ENCODE measurements at regions not wholly inside any gene's neighbourhood (a gene's known extent, or its start where the extent isn't known, plus 50 kb on each side); places are given as distances from the start of the nearest gene placed in this dataset.

GRCh38 chr1:195790514-195791168, 817.6 kb downstream of the KCNT2 start:
- no peak overlapping the region for H3K4me3 ChIP-seq
- ATAC-seq = no peak
- no peaks in the 10 kb centered on the region for H3K9me1 ChIP-seq (ENCODE audit: control insufficient read depth, insufficient read depth, low read length)
- H3K27ac ChIP-seq (ENCODE audit: extremely low read depth, low read depth, low read length) = no peak overlapping the region
- no peak overlapping the region for H3K9ac ChIP-seq (ENCODE audit: insufficient read depth in 1 of 2, low read depth in 2 of 2, low read length in 2 of 2)
- H3K4me2 ChIP-seq (ENCODE audit: insufficient read depth, low read length) = no peak overlapping the region
- TF ChIP-seq ZNF76 (CRISPR knock-in tag; IDR thresholded peaks at IDR 0.05; ENCODE audit: borderline replicate concordance) = no peak
- H2AFZ ChIP-seq (ENCODE audit: low read depth, low read length) = no peak overlapping the region
- no peaks in the 10 kb centered on the region for H4K20me1 ChIP-seq (replicated peaks; ENCODE audit: control insufficient read depth, insufficient read depth, low read length)
- CTCF ChIA-PET (ENCODE audit: low intra/inter-chr PET ratio) = no interaction called here
- no TSS peak for BruUV-seq (replicated peaks)
- no peak for DNase-seq (ENCODE audit: extremely low read depth in 1 of 4, low spot score in 3 of 4)
- no peaks in the 10 kb centered on the region for H3K36me3 ChIP-seq (ENCODE audit: control insufficient read depth, insufficient read depth, low read length)
- peaks cover 0 to 5% of the 10 kb centered on the region in 2 experiments; a peak in 1 of 5 replicates for H3K4me1 ChIP-seq (replicated peaks in 1 of 2; ENCODE audit: control insufficient read depth in 2 of 2, insufficient read depth in 2 of 2, low read length in 2 of 2)
- H3K79me2 ChIP-seq (ENCODE audit: control insufficient read depth, insufficient read depth, low read length) = no peaks in the 10 kb centered on the region
- POLR2A ChIA-PET = interaction anchor here (0.8 kb wide), 1 partner anchor 11 kb away, joined by 3 read pairs; no protein-coding TSS in a partner anchor
- H3K27me3 ChIP-seq (ENCODE audit: control insufficient read depth in 2 of 2, insufficient read depth in 2 of 2, low read length in 2 of 2) = no peaks in the 10 kb centered on the region
- 16% methylated on average over 8 of the region's 8 CpGs for WGBS (ENCODE audit: insufficient coverage, low coverage, missing lambda C conversion rate)
- in situ Hi-C loops (cut with MboI) = no loop called here
- intact Hi-C loops (cut with micrococcal nuclease) = no loop called here
- no peak for FAIRE-seq
- no peaks in the 10 kb centered on the region; the same call in 1 of the 2 replicates for H3K9me3 ChIP-seq (replicated peaks; ENCODE audit: control insufficient read depth, insufficient read depth, low read depth, low read length)

GRCh38 chr1:195789321-195789720, 818.9 kb downstream of the KCNT2 start:
- no peak overlapping the region for H3K27ac ChIP-seq (ENCODE audit: extremely low read depth, low read depth, low read length)
- H3K4me2 ChIP-seq (ENCODE audit: insufficient read depth, low read length) = no peak overlapping the region
- WGBS (ENCODE audit: insufficient coverage, low coverage, missing lambda C conversion rate) = 12% methylated on average over 2 of the region's 2 CpGs
- H3K27me3 ChIP-seq (ENCODE audit: control insufficient read depth in 2 of 2, insufficient read depth in 2 of 2, low read length in 2 of 2) = no peaks in the 10 kb centered on the region
- intact Hi-C loops (cut with micrococcal nuclease) (no loop called here), in situ Hi-C loops (cut with MboI) (no loop called here)
- no peak overlapping the region for H2AFZ ChIP-seq (ENCODE audit: low read depth, low read length)
- no peaks in the 10 kb centered on the region for H3K36me3 ChIP-seq (ENCODE audit: control insufficient read depth, insufficient read depth, low read length)
- TF ChIP-seq CHAMP1 (IDR thresholded peaks at IDR 0.05) (no peak), MBD1 (CRISPR knock-in tag; IDR thresholded peaks at IDR 0.05) (no peak), KLF16 (IDR thresholded peaks at IDR 0.05) (no peak), RNF219 (CRISPR knock-in tag; IDR thresholded peaks at IDR 0.05) (no peak), ZNF79 (CRISPR knock-in tag; IDR thresholded peaks at IDR 0.05; ENCODE audit: low read depth) (no peak), NFIC (IDR thresholded peaks at IDR 0.05) (no peak)
- POLR2A ChIA-PET = no interaction called here
- H3K4me1 ChIP-seq (replicated peaks in 1 of 2; ENCODE audit: control insufficient read depth in 2 of 2, insufficient read depth in 2 of 2, low read length in 2 of 2) = peaks cover 0 to 5% of the 10 kb centered on the region in 2 experiments; a peak in 1 of 5 replicates
- ATAC-seq = no peak
- no TSS peak for BruUV-seq (replicated peaks)
- H3K4me3 ChIP-seq = no peak overlapping the region
- no peaks in the 10 kb centered on the region for H3K79me2 ChIP-seq (ENCODE audit: control insufficient read depth, insufficient read depth, low read length)
- H3K9ac ChIP-seq (ENCODE audit: insufficient read depth in 1 of 2, low read depth in 2 of 2, low read length in 2 of 2) = no peak overlapping the region
- CTCF ChIA-PET (ENCODE audit: low intra/inter-chr PET ratio) = no interaction called here
- H4K20me1 ChIP-seq (replicated peaks; ENCODE audit: control insufficient read depth, insufficient read depth, low read length) = no peaks in the 10 kb centered on the region
- no peaks in the 10 kb centered on the region for H3K9me1 ChIP-seq (ENCODE audit: control insufficient read depth, insufficient read depth, low read length)
- no peak for DNase-seq (ENCODE audit: extremely low read depth in 1 of 4, low spot score in 3 of 4)
- FAIRE-seq = peak; percentile 35
- H3K9me3 ChIP-seq (replicated peaks; ENCODE audit: control insufficient read depth, insufficient read depth, low read depth, low read length) = no peaks in the 10 kb centered on the region; the same call in 1 of the 2 replicates

All from K562 (cell line).